ENCODE measurements at regions not wholly inside any gene's neighbourhood (a gene's known extent, or its start where the extent isn't known, plus 50 kb on each side); places are given as distances from the start of the nearest gene placed in this dataset.

GRCh38 chr6:11311970-11312369 is 79.5 kb upstream of the NEDD9 start:
- TF ChIP-seq CTCF (IDR thresholded peaks at IDR 0.05) (no peak), POLR2AphosphoS5 (IDR thresholded peaks at IDR 0.05) (no peak)

Measured in stomach (tissue), 4 donors.